ENCODE measurements at regions not wholly inside any gene's neighbourhood (a gene's known extent, or its start where the extent isn't known, plus 50 kb on each side); places are given as distances from the start of the nearest gene placed in this dataset.

GRCh38 chr19:30255791-30256495 lies 116.2 kb upstream of the ZNF536 start:
- DNase-seq = peak; percentile 72
- Histone ChIP-seq H3K27me3 (ENCODE audit: insufficient read depth) (no peaks in the 10 kb centered on the region), H3K4me2 (no peak overlapping the region), H3K27ac (ENCODE audit: low read depth in 2 of 2, low read length in 1 of 2) (peak overlapping the region in 1 of 2 experiments; percentile 79; a peak in 2 of 4 replicates), H2AFZ (ENCODE audit: low read depth) (no peak overlapping the region), H3K9me2 (no peaks in the 10 kb centered on the region), H3F3A (replicated peaks; ENCODE audit: insufficient read depth) (no peaks in the 10 kb centered on the region), H3K9me3 (no peaks in the 10 kb centered on the region), H3K4me1 (ENCODE audit: control insufficient read depth in 1 of 2, insufficient read depth in 2 of 2, low read depth in 1 of 2, low read length in 1 of 2) (peaks cover 0 to 31% of the 10 kb centered on the region in 2 experiments; a peak in 2 of 4 replicates), H3K9ac (no peak overlapping the region), H3K36me3 (replicated peaks in 1 of 2; ENCODE audit: control insufficient read depth in 1 of 2, insufficient read depth in 2 of 2, low read length in 1 of 2) (no peaks in the 10 kb centered on the region), H4K20me1 (ENCODE audit: insufficient read depth) (no peaks in the 10 kb centered on the region), H3K79me2 (ENCODE audit: insufficient read depth) (no peaks in the 10 kb centered on the region), H3K4me3 (ENCODE audit: low read depth in 2 of 2, low read length in 1 of 2) (no peak overlapping the region)
- 40% methylated on average over 15 of the region's 15 CpGs for WGBS (ENCODE audit: low lambda C conversion rate)
- POLR2A ChIA-PET = no interaction called here
- TF ChIP-seq TAF1 (IDR thresholded peaks at IDR 0.05; ENCODE audit: borderline replicate concordance, low read depth, low read length) (no peak), RXRA (IDR thresholded peaks at IDR 0.05; ENCODE audit: borderline replicate concordance, low read depth) (no peak), PBX3 (IDR thresholded peaks at IDR 0.05) (no peak), REST (IDR thresholded peaks at IDR 0.05; ENCODE audit: low read depth, low read length) (no peak), USF2 (IDR thresholded peaks at IDR 0.05; ENCODE audit: borderline replicate concordance, low read depth, low read length) (no peak), IRF3 (IDR thresholded peaks at IDR 0.05; ENCODE audit: low read depth, low read length) (no peak), EZH2phosphoT487 (IDR thresholded peaks at IDR 0.05; ENCODE audit: borderline replicate concordance, low read depth) (no peak), RCOR1 (IDR thresholded peaks at IDR 0.05; ENCODE audit: low read length) (no peak), NFIC (IDR thresholded peaks at IDR 0.05; ENCODE audit: borderline replicate concordance) (no peak), JUND (IDR thresholded peaks at IDR 0.05) (no peak), FOXM1 (IDR thresholded peaks at IDR 0.05; ENCODE audit: low read depth) (no peak)
- CTCF ChIA-PET = interaction anchor here (0.7 to 1.7 kb wide), 6 partner anchors 16 to 414 kb away, joined by 3 to 5 read pairs (median 4); no protein-coding TSS in a partner anchor

All from SK-N-SH (cell line).